ENCODE measurements at regions not wholly inside any gene's neighbourhood (a gene's known extent, or its start where the extent isn't known, plus 50 kb on each side); places are given as distances from the start of the nearest gene placed in this dataset.

DNA sequence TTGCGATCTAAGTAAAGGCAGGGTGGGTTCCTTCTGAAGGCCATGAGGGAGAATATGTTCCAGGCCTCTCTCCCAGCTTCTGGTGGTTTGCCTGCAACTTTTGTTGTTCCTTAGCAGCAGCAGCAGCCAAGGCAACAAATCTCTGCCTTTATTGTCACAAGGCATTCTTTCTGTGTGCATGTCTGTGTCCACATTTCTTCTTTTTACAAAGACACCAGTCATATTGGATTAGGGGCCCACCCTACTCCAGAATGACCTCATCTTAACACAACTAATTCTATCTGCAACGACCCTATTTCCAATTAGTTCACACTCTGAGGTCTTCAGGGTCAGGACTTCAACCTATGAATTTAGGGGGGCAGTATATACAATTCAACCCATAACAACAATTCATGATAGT, 587.5 kb downstream of the XIRP2 start:
- TF ChIP-seq, protein P1, sequence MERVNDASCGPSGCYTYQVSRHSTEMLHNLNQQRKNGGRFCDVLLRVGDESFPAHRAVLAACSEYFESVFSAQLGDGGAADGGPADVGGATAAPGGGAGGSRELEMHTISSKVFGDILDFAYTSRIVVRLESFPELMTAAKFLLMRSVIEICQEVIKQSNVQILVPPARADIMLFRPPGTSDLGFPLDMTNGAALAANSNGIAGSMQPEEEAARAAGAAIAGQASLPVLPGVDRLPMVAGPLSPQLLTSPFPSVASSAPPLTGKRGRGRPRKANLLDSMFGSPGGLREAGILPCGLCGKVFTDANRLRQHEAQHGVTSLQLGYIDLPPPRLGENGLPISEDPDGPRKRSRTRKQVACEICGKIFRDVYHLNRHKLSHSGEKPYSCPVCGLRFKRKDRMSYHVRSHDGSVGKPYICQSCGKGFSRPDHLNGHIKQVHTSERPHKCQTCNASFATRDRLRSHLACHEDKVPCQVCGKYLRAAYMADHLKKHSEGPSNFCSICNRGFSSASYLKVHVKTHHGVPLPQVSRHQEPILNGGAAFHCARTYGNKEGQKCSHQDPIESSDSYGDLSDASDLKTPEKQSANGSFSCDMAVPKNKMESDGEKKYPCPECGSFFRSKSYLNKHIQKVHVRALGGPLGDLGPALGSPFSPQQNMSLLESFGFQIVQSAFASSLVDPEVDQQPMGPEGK (CRISPR knock-in tag; IDR thresholded peaks at IDR 0.05; ENCODE audit: borderline replicate concordance) = no peak
- TF ChIP-seq, protein P2, sequence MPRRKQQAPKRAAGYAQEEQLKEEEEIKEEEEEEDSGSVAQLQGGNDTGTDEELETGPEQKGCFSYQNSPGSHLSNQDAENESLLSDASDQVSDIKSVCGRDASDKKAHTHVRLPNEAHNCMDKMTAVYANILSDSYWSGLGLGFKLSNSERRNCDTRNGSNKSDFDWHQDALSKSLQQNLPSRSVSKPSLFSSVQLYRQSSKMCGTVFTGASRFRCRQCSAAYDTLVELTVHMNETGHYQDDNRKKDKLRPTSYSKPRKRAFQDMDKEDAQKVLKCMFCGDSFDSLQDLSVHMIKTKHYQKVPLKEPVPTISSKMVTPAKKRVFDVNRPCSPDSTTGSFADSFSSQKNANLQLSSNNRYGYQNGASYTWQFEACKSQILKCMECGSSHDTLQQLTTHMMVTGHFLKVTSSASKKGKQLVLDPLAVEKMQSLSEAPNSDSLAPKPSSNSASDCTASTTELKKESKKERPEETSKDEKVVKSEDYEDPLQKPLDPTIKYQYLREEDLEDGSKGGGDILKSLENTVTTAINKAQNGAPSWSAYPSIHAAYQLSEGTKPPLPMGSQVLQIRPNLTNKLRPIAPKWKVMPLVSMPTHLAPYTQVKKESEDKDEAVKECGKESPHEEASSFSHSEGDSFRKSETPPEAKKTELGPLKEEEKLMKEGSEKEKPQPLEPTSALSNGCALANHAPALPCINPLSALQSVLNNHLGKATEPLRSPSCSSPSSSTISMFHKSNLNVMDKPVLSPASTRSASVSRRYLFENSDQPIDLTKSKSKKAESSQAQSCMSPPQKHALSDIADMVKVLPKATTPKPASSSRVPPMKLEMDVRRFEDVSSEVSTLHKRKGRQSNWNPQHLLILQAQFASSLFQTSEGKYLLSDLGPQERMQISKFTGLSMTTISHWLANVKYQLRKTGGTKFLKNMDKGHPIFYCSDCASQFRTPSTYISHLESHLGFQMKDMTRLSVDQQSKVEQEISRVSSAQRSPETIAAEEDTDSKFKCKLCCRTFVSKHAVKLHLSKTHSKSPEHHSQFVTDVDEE (CRISPR knock-in tag; IDR thresholded peaks at IDR 0.05) = no peak
- TF ChIP-seq TCF4 (CRISPR knock-in tag; IDR thresholded peaks at IDR 0.05; ENCODE audit: borderline replicate concordance) (no peak), ARNTL (CRISPR knock-in tag; IDR thresholded peaks at IDR 0.05; ENCODE audit: borderline replicate concordance, low read depth) (no peak), BACH2 (CRISPR knock-in tag; IDR thresholded peaks at IDR 0.05; ENCODE audit: borderline replicate concordance) (no peak), ISL1 (CRISPR knock-in tag; IDR thresholded peaks at IDR 0.05) (no peak), TOX (CRISPR knock-in tag; IDR thresholded peaks at IDR 0.05; ENCODE audit: borderline replicate concordance) (no peak), ZNF565 (CRISPR knock-in tag; conservative IDR thresholded peaks at IDR 0.05; ENCODE audit: low read depth) (no peak)
- TF ChIP-seq, protein P3, sequence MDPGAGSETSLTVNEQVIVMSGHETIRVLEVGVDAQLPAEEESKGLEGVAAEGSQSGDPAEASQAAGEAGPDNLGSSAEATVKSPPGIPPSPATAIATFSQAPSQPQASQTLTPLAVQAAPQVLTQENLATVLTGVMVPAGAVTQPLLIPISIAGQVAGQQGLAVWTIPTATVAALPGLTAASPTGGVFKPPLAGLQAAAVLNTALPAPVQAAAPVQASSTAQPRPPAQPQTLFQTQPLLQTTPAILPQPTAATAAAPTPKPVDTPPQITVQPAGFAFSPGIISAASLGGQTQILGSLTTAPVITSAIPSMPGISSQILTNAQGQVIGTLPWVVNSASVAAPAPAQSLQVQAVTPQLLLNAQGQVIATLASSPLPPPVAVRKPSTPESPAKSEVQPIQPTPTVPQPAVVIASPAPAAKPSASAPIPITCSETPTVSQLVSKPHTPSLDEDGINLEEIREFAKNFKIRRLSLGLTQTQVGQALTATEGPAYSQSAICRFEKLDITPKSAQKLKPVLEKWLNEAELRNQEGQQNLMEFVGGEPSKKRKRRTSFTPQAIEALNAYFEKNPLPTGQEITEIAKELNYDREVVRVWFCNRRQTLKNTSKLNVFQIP (CRISPR knock-in tag; IDR thresholded peaks at IDR 0.05; ENCODE audit: borderline replicate concordance, low read depth) = no peak

All from SK-N-SH treated with all-trans-retinoic acid at 6 μM for 48 hours (cell line).